HEK293T (cell line): ENCODE measurements at regions not wholly inside any gene's neighbourhood (a gene's known extent, or its start where the extent isn't known, plus 50 kb on each side); places are given as distances from the start of the nearest gene placed in this dataset.

Experiments used
- ARNT ChIP-seq: fragments of 450-650 bp; IDR thresholded peaks from 2 replicates; pipeline ENCODE4 v1.6.1; 2017; ENCODE audit warnings: mild to moderate bottlenecking
- BHLHE40 ChIP-seq: fragments of 450-650 bp; IDR thresholded peaks from 2 replicates; pipeline ENCODE4 v1.6.1; 2016; ENCODE audit warnings: mild to moderate bottlenecking, moderate library complexity, borderline replicate concordance
- CTBP1 ChIP-seq: fragments of 450-650 bp; IDR thresholded peaks from 2 replicates; pipeline ENCODE4 v1.6.1; 2016; ENCODE audit warnings: borderline replicate concordance
- ELF4 ChIP-seq: fragments of 450-650 bp; IDR thresholded peaks from 2 replicates; pipeline ENCODE4 v1.6.1; 2017; ENCODE audit warnings: antibody characterized with exemption
- FOXA1 ChIP-seq: fragments of 450-650 bp; IDR thresholded peaks from 2 replicates; pipeline ENCODE4 v1.6.1; 2016; ENCODE audit warnings: mild to moderate bottlenecking
- FOXK2 ChIP-seq: fragments of 450-650 bp; IDR thresholded peaks from 2 replicates; pipeline ENCODE4 v1.6.1; 2016; ENCODE audit warnings: mild to moderate bottlenecking
- FOXM1 ChIP-seq: fragments of 450-650 bp; IDR thresholded peaks from 2 replicates; pipeline ENCODE4 v1.6.1; 2017; ENCODE audit warnings: mild to moderate bottlenecking, borderline replicate concordance
- HDGF ChIP-seq: fragments of 450-650 bp; IDR thresholded peaks from 2 replicates; pipeline ENCODE4 v1.6.1; 2017; ENCODE audit warnings: antibody characterized with exemption, borderline replicate concordance
- LEF1 ChIP-seq: fragments of 450-650 bp; IDR thresholded peaks from 2 replicates; pipeline ENCODE4 v1.6.1; 2017; ENCODE audit warnings: mild to moderate bottlenecking, borderline replicate concordance
- PKNOX1 ChIP-seq: fragments of 450-650 bp; IDR thresholded peaks from 2 replicates; pipeline ENCODE4 v1.6.1; 2016
- SP1 ChIP-seq: fragments of 450-650 bp; IDR thresholded peaks from 2 replicates; pipeline ENCODE4 v1.6.1; 2017
- SUZ12 ChIP-seq: fragments of 450-650 bp; IDR thresholded peaks from 2 replicates; pipeline ENCODE4 v1.6.1; 2016; ENCODE audit warnings: mild to moderate bottlenecking
- TARDBP ChIP-seq: fragments of 450-650 bp; IDR thresholded peaks from 2 replicates; pipeline ENCODE4 v1.6.1; 2016
- ZNF384 ChIP-seq: fragments of 450-650 bp; IDR thresholded peaks from 2 replicates; pipeline ENCODE4 v1.6.1; 2016

GRCh38 chr1:74818241-74818640 lies 85.3 kb downstream of the TYW3 start:
- TF ChIP-seq ELF4 = no peak
- no peak for TF ChIP-seq BHLHE40
- no peak for TF ChIP-seq ZNF384
- TF ChIP-seq SUZ12 = no peak
- TF ChIP-seq FOXK2 = no peak
- TF ChIP-seq ARNT = no peak
- no peak for TF ChIP-seq TARDBP
- TF ChIP-seq FOXA1 = no peak
- no peak for TF ChIP-seq SP1
- TF ChIP-seq FOXM1 = no peak
- TF ChIP-seq PKNOX1 = no peak
- no peak for TF ChIP-seq LEF1
- TF ChIP-seq HDGF = no peak
- TF ChIP-seq CTBP1 = no peak
